HG03175 (cell line): ENCODE measurements at regions not wholly inside any gene's neighbourhood (a gene's known extent, or its start where the extent isn't known, plus 50 kb on each side); places are given as distances from the start of the nearest gene placed in this dataset.
"Not testable (repeated sequence)": the region's sequence is repeated elsewhere in the genome, so short reads cannot be mapped to it uniquely, and the experiment has no call there.

ENCODE experiments used
- ATAC-seq: cut with Tn5 transposase; IDR thresholded peaks from one replicate; pipeline ENCODE4 v1.9.1; 2021; ENCODE audit warnings: mild to moderate bottlenecking, moderate library complexity; ENCODE audit not compliant: unreplicated experiment

DNA sequence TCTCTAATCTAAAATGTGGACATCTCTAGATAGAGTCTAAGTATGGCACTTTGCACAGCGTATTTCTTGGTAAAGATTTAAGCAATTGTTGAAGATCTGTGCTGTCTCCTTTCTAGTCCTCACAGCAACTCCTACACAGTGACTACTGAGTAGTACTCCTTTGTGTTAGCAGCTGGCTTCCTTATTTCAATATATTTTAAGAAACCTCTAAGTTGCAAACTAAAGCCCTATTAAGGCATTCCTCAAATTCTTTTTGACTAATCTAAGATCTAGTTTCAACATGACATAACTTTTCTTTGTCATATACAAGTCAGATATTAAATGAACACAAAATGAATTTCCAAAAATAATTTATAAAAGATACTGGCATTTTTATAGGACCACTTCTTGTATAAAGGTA is 121.8 kb upstream of the DNAJC10 start:
- ATAC-seq, result no peak

DNA sequence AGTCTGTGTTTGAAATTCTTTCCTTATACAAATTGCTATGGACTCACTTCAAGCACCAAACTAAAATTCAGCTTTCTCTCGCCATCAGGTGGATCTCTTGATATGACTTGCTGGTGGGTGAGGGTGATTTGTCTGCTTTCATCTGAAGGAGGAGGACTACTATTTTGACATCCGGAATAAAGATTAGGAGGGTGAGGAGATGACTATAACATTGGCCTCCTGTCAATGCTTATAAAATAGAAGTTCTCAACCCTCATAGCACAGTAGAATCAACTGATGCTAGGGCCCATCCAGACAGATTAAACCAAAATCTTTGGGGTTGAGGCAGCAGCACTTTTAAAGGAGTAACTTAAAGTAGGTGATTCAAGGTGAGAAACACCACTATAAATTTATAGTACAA is 120.4 kb upstream of the DNAJC10 start:
- no peak for ATAC-seq

GRCh38 chr2:182597570-182598295 is 118.3 kb upstream of the DNAJC10 start:
- no peak for ATAC-seq

DNA sequence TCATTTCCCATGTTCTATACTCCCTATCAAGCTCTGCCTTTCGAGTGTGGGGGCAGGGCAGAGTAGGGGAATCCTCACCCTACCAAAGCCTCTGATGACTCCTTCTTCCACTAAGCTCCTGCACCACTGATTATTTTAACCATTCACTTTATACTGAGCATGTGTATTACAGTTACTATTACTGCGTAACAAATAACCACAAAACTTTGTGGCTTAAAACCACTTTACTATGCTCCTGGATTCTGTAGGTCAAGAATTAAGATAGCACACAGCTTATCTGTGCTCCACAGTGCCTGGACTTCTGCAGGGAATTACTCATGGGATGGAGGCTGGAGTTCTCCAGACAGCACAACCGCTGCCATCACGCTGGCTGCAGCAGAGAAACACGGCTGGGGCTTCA is 117.4 kb upstream of the DNAJC10 start:
- no peak for ATAC-seq

DNA sequence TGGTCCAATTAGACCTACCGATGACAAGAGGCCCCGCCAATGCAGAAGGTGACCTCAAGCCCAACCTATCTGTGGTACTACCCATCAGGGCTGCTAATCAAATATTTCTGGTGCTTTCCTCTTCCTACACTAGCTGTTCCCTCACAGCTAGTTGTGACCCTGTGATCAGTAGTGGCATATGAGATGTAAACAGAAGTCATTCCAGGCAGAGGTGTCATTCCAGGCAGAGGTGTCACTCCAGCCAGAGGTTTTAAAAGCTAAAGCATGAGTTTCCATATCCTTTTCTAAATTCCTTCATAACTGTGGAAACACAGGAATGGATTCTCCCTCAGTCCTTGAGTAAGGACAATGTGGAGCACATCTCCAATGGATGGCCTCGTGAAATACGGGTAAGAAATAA is 110.9 kb upstream of the DNAJC10 start:
- no peak for ATAC-seq

DNA sequence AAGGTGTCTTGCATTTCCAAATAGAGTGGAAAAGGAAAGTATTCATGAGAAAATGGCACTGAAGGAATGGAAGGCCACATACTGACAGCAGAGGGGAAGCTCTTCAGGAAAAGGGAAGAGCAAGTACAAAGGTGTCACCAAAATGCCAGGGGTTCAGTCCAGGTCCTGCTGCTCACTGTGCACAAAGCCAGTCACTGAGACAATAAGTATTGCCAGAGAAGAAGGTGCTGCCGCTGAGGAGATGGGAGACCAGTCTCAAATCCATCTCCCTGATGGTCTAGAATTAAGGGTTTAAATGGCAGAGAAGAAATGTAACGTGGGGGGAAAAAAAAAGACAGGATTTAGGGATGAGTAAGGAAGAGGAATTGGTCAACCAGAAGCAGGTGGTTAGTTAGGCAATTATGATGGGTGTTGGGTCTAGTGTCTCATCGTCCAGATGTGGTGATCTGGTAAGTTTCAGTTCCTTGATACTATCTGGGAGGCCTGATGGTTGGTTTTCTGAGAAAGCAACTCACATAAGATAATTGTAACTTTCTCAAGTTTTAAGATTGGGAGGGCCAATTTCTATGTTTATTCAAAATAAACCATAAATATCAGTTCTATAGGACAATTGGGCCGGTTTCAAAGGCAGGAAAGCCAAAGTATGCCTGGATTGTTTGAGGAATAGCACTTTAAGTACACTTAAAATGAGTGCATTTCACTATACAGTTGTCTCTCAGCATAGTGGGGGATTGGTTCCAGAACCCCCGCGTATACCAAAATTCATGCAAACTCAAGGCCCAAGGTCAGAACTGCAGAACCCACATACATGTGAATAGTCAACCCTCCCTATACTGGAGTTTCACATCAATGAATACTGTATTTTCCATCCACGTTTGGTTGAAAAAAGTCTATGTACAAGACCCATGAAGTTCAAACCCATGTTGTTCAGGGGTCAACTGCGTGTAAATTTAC is 109.1 kb upstream of the DNAJC10 start:
- peak; percentile 72 for ATAC-seq

DNA sequence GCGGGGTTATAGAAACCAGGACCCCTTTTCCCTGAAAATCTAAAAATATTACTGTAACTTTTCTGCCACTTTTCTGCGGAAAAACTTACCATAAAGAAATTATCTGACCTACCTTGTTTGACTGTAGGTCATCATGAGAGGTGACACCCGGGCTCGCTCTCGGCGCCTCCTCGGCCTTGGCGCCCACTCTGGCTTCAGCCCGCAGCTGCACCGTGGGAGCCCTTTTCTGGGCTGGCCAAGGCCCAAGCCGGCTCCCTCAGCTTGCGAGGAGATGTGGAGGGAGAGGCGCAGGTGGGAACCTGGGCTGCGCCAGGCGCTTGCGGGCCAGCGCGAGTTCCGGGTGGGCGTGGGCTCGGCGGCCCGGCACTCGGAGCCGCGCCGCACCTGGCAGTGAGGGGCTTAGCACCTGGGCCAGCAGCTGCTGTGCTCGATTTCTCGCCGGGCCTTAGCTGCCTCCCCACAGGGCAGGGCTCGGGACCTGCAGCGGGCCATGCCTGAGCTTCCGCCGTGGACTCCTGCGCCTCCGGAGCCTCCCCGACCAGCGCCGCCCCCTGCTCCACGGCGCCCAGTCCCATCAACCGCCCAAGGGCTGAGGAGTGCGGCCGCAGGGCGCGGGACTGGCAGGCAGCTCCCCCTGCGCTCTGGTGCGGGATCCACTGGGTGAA is 107.7 kb upstream of the DNAJC10 start:
- ATAC-seq, result no peak

- ATAC-seq, result not testable (repeated sequence)
Measured at GRCh38 chr2:182609005-182609404, 107.1 kb upstream of the DNAJC10 start.

GRCh38 chr2:182610231-182610630 is 105.8 kb upstream of the DNAJC10 start:
- ATAC-seq, result no peak

DNA sequence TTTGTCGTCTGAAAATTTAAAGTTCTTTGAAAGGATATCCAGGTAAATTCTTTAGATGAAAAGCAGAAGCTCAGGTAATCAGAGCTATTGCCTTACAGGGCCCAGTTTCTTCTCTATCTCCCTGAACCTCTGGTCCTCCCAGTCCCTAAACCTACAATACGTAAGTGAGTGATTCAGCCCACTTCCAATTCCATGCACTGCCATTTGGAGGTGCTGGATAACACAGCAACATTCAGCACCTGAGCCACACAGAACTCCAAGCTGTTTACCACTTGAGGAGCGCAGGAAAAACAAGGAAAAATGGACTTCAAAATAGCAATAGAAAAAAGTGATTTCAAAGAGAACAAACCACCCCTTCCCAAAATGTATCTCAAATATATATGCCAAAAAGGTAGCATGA is 105.0 kb upstream of the DNAJC10 start:
- ATAC-seq, result no peak

GRCh38 chr2:182615036-182615435 is 101.0 kb upstream of the DNAJC10 start:
- ATAC-seq, result no peak

GRCh38 chr2:182616471-182617393 is 99.3 kb upstream of the DNAJC10 start:
- no peak for ATAC-seq

- ATAC-seq, result no peak
Measured at GRCh38 chr2:182618672-182619079, 97.4 kb upstream of the DNAJC10 start.

GRCh38 chr2:182619276-182619675 is 96.8 kb upstream of the DNAJC10 start:
- no peak for ATAC-seq

GRCh38 chr2:182621191-182621590 is 94.9 kb upstream of the DNAJC10 start:
- ATAC-seq, result no peak

GRCh38 chr2:182621810-182622209 is 94.2 kb upstream of the DNAJC10 start:
- ATAC-seq, result no peak

GRCh38 chr2:182622231-182622630 is 93.8 kb upstream of the DNAJC10 start:
- no peak for ATAC-seq

DNA sequence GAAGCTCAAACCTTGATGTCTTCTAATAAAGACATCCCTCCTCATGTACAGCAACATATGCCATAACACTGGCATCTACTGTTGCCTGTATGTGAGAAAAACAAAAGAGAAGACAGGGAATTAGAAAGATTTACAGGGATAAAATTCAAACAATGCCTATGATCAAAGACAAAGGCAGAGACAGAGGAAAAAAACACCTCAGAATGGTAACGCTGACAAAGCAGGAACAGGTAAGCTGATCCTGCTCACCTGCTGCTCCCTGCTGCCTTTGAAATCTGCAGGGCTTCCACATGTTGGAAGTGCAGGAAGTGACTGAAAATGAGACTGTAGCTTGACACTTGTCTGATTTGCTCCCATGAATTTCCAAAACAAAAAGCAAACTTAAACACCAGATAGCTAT is 90.2 kb upstream of the DNAJC10 start:
- no peak for ATAC-seq

DNA sequence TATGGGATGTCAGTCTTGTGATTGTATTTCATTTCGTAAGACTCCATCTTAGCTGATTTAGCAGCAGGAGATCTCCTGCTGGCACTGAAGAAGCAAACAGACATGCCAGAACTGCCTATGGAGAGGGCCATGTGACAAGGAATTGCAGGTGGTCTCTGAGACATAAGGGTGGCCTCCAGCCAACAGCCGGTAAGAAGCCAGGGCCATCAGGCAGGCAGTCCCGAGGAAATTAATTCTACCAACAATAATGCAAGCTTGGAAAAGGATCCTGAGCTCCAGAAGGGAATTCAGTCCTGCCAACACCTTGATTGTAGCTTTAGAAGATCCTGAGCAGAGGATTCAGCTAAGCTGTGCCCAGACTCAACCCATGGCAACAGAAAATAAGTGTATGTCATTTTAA is 87.1 kb upstream of the DNAJC10 start:
- ATAC-seq, result no peak

DNA sequence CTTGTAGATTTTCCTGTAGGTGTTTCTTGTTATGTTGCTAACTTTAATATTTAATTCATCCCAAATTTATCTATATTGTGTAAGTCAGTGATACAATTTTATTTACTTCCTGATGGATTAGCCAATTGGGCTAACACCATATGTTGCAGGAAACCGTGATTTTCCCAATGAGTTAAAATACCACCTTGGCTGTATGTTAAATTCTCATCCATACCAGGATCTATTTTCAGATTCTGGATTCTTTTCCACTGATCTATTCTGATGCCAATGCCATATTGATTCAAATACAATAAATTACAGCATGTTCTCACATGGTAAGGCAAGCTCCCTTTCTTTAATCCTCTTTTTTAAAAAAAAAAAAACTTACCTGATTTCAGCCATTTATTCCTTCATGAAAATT is 85.8 kb upstream of the DNAJC10 start:
- ATAC-seq, result no peak

DNA sequence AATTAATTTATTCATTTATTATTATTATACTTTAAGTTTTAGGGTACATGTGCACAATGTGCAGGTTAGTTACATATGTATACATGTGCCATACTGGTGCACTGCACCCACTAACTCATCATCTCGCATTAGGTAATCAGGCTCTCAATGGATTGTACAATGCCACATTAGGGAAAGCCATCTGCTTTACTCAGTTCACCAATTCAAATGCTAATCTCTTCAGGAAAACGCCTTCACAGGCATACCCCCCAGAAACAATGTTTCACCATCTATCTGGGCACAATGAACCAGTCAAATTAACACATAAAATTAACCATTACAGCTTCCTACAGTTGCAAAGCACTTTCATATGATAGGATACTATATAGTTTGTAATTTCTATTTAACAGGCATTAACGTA is 84.8 kb upstream of the DNAJC10 start:
- ATAC-seq, result no peak
